ENCODE measurements at regions not wholly inside any gene's neighbourhood (a gene's known extent, or its start where the extent isn't known, plus 50 kb on each side); places are given as distances from the start of the nearest gene placed in this dataset.
"Not testable (repeated sequence)": the region's sequence is repeated elsewhere in the genome, so short reads cannot be mapped to it uniquely, and the experiment has no call there.

- DNase-seq = no peak
Observed at GRCh38 chr2:101609433-101609832, 88.1 kb upstream of the MAP4K4 start.

GRCh38 chr2:101608408-101609310 is 88.8 kb upstream of the MAP4K4 start:
- no peak for DNase-seq

GRCh38 chr2:101597347-101597944 is 100.1 kb upstream of the MAP4K4 start:
- DNase-seq = no peak

- DNase-seq = no peak
Observed at GRCh38 chr2:101596333-101596732, 101.2 kb upstream of the MAP4K4 start.

- no peak for DNase-seq
Observed at GRCh38 chr2:101587251-101587650, 110.3 kb upstream of the MAP4K4 start.

GRCh38 chr2:101583861-101584260 is 108.9 kb upstream of the RFX8 start:
- DNase-seq = no peak

GRCh38 chr2:101581675-101582299 is 106.9 kb upstream of the RFX8 start:
- DNase-seq = no peak

- no peak for DNase-seq
Observed at GRCh38 chr2:101580528-101580927, 105.6 kb upstream of the RFX8 start.

- DNase-seq = no peak
Observed at GRCh38 chr2:101578671-101579070, 103.8 kb upstream of the RFX8 start.

GRCh38 chr2:101578135-101578534 is 103.2 kb upstream of the RFX8 start:
- not testable (repeated sequence) for DNase-seq

GRCh38 chr2:101577173-101577572 is 102.3 kb upstream of the RFX8 start:
- no peak for DNase-seq

- DNase-seq = no peak
Observed at GRCh38 chr2:101574622-101575021, 99.7 kb upstream of the RFX8 start.

GRCh38 chr2:101571951-101572350 is 97.0 kb upstream of the RFX8 start:
- DNase-seq = no peak

GRCh38 chr2:101569886-101570520 is 95.1 kb upstream of the RFX8 start:
- no peak for DNase-seq

- no peak for DNase-seq
Observed at GRCh38 chr2:101568969-101569368, 94.1 kb upstream of the RFX8 start.

- DNase-seq = no peak
Observed at GRCh38 chr2:101566632-101567228, 91.8 kb upstream of the RFX8 start.

GRCh38 chr2:101563849-101564248 is 88.9 kb upstream of the RFX8 start:
- DNase-seq = no peak

GRCh38 chr2:101560780-101561315 is 85.9 kb upstream of the RFX8 start:
- DNase-seq = no peak

- DNase-seq = no peak
Observed at GRCh38 chr2:101559551-101559950, 84.6 kb upstream of the RFX8 start.

GRCh38 chr2:101558740-101559525 is 84.0 kb upstream of the RFX8 start:
- no peak for DNase-seq

- DNase-seq = no peak
Observed at GRCh38 chr2:101556033-101556459, 81.1 kb upstream of the RFX8 start.

GRCh38 chr2:101551336-101551888 is 76.5 kb upstream of the RFX8 start:
- DNase-seq = no peak
